ENCODE measurements at regions not wholly inside any gene's neighbourhood (a gene's known extent, or its start where the extent isn't known, plus 50 kb on each side); places are given as distances from the start of the nearest gene placed in this dataset.

DNA sequence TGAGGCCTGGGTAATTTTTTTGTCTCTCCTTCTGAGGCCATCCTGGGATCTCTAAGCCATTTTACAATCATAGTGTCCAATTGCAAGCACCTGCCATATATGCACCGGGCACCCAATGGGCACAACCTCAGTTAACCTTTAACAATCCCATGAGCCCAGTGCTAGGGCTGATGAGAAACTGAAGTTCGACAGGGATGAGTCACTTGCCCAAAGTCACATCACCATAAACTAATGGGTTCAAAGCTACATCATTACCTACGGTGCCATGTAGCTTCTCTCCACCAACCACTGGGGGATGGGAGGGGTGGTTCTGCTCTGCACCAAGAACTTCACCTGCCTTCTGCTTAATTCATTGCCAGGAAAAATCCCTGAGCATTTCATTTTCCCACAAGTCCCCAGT, 95.8 kb upstream of the ZNF716 start:
- Histone ChIP-seq H3K27me3 (ENCODE audit: control insufficient read depth, insufficient read depth, low read length) (no peaks in the 10 kb centered on the region), H3K36me3 (ENCODE audit: control insufficient read depth, insufficient read depth, low read length) (no peaks in the 10 kb centered on the region), H3K4me3 (ENCODE audit: low read depth in 2 of 2, low read length in 2 of 2) (no peak overlapping the region), H3K27ac (ENCODE audit: low read length) (no peak overlapping the region), H3K4me1 (ENCODE audit: control insufficient read depth, insufficient read depth, low read length) (no peaks in the 10 kb centered on the region), H3K9me3 (ENCODE audit: control insufficient read depth, insufficient read depth, low read depth, low read length) (no peaks in the 10 kb centered on the region)
- ATAC-seq (no peak), DNase-seq (ENCODE audit: low read depth, low spot score) (no peak)
- CTCF ChIA-PET = no interaction called here
- BruUV-seq (replicated peaks) = no TSS peak
- in situ Hi-C loops (cut with HindIII; ENCODE audit: low pct_unique_long_range_greater_than_20kb, low sequenced_read_pairs) = no loop called here
- TF ChIP-seq, protein P1, sequence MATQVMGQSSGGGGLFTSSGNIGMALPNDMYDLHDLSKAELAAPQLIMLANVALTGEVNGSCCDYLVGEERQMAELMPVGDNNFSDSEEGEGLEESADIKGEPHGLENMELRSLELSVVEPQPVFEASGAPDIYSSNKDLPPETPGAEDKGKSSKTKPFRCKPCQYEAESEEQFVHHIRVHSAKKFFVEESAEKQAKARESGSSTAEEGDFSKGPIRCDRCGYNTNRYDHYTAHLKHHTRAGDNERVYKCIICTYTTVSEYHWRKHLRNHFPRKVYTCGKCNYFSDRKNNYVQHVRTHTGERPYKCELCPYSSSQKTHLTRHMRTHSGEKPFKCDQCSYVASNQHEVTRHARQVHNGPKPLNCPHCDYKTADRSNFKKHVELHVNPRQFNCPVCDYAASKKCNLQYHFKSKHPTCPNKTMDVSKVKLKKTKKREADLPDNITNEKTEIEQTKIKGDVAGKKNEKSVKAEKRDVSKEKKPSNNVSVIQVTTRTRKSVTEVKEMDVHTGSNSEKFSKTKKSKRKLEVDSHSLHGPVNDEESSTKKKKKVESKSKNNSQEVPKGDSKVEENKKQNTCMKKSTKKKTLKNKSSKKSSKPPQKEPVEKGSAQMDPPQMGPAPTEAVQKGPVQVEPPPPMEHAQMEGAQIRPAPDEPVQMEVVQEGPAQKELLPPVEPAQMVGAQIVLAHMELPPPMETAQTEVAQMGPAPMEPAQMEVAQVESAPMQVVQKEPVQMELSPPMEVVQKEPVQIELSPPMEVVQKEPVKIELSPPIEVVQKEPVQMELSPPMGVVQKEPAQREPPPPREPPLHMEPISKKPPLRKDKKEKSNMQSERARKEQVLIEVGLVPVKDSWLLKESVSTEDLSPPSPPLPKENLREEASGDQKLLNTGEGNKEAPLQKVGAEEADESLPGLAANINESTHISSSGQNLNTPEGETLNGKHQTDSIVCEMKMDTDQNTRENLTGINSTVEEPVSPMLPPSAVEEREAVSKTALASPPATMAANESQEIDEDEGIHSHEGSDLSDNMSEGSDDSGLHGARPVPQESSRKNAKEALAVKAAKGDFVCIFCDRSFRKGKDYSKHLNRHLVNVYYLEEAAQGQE (IDR thresholded peaks at IDR 0.05; ENCODE audit: insufficient read depth in 1 of 2, low read depth in 2 of 2, low read length in 1 of 2) = no peak
- intact Hi-C loops (cut with micrococcal nuclease; ENCODE audit: unreplicated experiment) = no loop called here
- POLR2A ChIA-PET = no interaction called here

DNA sequence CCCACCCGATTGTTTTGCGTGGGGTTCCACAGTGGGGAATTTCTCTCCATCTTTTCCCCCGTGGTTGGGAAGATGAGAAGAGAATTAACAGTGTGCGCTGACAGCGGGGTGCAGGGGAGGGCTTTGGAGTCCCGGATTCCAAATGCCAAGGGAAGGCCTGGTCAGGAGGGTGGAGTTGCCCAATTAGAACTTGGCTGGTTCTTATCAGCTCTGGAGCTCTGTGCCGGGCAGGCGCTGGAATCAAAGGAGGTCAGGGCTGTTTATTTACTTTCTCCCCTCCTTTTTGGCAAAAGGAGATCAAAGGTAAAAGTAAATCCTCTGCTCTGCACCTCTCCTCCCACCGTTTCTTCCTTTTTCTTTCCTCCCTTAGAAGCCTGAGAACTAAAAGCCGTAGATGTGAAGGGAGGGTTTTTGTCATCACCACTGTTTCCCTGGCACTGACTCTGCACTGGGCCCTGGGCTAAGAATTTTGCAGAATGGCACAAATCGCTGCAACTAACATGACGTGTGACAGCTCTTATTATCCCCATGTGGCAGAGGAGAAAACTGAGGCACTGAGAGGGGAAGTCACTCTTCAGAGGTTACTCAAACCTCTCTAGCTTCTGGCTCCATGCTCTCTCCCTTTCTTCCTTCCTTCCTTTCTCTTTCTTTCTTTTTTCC, 95.2 kb upstream of the ZNF716 start:
- POLR2A ChIA-PET = no interaction called here
- DNase-seq (ENCODE audit: low read depth, low spot score) (no peak), ATAC-seq (no peak)
- CTCF ChIA-PET = no interaction called here
- no TSS peak for BruUV-seq (replicated peaks)
- TF ChIP-seq, protein P1 (IDR thresholded peaks at IDR 0.05; ENCODE audit: insufficient read depth in 1 of 2, low read depth in 2 of 2, low read length in 1 of 2) = no peak
- TF ChIP-seq POLR2AphosphoS5 (IDR thresholded peaks at IDR 0.05; ENCODE audit: low read depth, low read length) (no peak), TCF7L2 (IDR thresholded peaks at IDR 0.05; ENCODE audit: low read depth, low read length) (no peak), SIN3A (IDR thresholded peaks at IDR 0.05; ENCODE audit: borderline replicate concordance, insufficient read depth, low read depth, low read length) (no peak)
- TF ChIP-seq, protein P2, sequence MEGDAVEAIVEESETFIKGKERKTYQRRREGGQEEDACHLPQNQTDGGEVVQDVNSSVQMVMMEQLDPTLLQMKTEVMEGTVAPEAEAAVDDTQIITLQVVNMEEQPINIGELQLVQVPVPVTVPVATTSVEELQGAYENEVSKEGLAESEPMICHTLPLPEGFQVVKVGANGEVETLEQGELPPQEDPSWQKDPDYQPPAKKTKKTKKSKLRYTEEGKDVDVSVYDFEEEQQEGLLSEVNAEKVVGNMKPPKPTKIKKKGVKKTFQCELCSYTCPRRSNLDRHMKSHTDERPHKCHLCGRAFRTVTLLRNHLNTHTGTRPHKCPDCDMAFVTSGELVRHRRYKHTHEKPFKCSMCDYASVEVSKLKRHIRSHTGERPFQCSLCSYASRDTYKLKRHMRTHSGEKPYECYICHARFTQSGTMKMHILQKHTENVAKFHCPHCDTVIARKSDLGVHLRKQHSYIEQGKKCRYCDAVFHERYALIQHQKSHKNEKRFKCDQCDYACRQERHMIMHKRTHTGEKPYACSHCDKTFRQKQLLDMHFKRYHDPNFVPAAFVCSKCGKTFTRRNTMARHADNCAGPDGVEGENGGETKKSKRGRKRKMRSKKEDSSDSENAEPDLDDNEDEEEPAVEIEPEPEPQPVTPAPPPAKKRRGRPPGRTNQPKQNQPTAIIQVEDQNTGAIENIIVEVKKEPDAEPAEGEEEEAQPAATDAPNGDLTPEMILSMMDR (IDR thresholded peaks at IDR 0.05) = no peak
- H3K36me3 ChIP-seq (ENCODE audit: control insufficient read depth, insufficient read depth, low read length) = no peaks in the 10 kb centered on the region
- H3K9me3 ChIP-seq (ENCODE audit: control insufficient read depth, insufficient read depth, low read depth, low read length) = no peaks in the 10 kb centered on the region
- no peaks in the 10 kb centered on the region for H3K4me1 ChIP-seq (ENCODE audit: control insufficient read depth, insufficient read depth, low read length)
- H3K4me3 ChIP-seq (ENCODE audit: low read depth in 2 of 2, low read length in 2 of 2) = no peak overlapping the region
- H3K27me3 ChIP-seq (ENCODE audit: control insufficient read depth, insufficient read depth, low read length) = no peaks in the 10 kb centered on the region
- in situ Hi-C loops (cut with HindIII; ENCODE audit: low pct_unique_long_range_greater_than_20kb, low sequenced_read_pairs) (no loop called here), intact Hi-C loops (cut with micrococcal nuclease; ENCODE audit: unreplicated experiment) (no loop called here)
- no peak overlapping the region for H3K27ac ChIP-seq (ENCODE audit: low read length)
